ENCODE measurements at regions not wholly inside any gene's neighbourhood (a gene's known extent, or its start where the extent isn't known, plus 50 kb on each side); places are given as distances from the start of the nearest gene placed in this dataset.

GRCh38 chr18:34591920-34592444 is 118.1 kb upstream of the DTNA start:
- no peak for ATAC-seq
- no peaks in the 10 kb centered on the region for H3K27me3 ChIP-seq
- H3K9me3 ChIP-seq = no peaks in the 10 kb centered on the region
- H3K4me3 ChIP-seq = no peak overlapping the region
- H3K4me1 ChIP-seq = no peaks in the 10 kb centered on the region
- H3K36me3 ChIP-seq = no peaks in the 10 kb centered on the region
- intact Hi-C loops (cut with DNase I) = no loop called here
- no peak for DNase-seq
- no peak for TF ChIP-seq CTCF (IDR thresholded peaks at IDR 0.05)
- H3K27ac ChIP-seq = no peak overlapping the region

DNA sequence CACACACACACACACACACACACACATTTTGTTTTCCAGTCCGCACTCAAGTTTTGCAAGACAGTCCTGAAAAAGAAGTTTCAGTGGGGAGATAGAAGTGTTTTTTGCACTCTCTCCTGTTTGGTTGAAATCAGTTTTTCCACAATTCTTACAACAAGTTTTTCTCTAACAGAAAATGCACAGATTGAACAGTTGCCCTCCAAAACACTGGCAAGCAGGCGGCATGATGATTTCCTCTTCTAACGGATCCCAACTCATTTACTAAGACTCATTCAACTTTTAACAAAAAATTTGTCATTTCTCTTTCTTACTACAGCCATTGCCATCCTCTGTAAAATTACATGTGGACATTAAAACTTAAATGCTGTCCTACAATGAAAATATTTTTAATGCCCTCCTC is 117.6 kb upstream of the DTNA start:
- no peak overlapping the region for H3K4me3 ChIP-seq
- intact Hi-C loops (cut with DNase I) = no loop called here

DNA sequence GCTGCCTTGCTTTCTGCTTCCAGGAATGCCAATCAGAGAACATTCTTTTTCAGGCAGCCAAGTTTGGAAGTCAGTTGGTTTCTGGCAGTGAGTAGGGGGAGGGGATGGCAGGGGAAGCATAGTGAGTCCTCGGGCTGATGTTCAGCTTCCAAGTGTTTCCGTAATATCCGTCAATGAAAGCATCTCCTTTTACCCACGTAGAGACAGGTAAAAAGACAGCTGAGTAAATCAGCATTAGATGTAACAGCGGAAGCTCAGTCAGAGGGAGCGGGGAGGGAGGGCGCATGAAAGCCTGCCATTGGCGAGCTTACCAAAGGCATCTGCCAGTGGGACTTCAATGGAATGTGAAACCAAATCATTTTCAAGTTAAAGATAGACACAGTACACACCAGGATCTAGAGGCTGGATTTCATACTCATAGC is 117.1 kb upstream of the DTNA start:
- no peak for TF ChIP-seq CTCF (IDR thresholded peaks at IDR 0.05)
- H3K27me3 ChIP-seq = no peaks in the 10 kb centered on the region
- peak overlapping the region; percentile 37 for H3K27ac ChIP-seq
- no peaks in the 10 kb centered on the region for H3K36me3 ChIP-seq
- peak overlapping the region; percentile 38 for H3K4me3 ChIP-seq
- intact Hi-C loops (cut with DNase I) = no loop called here
- H3K4me1 ChIP-seq = no peaks in the 10 kb centered on the region
- DNase-seq (no peak), ATAC-seq (peak; percentile 89)
- H3K9me3 ChIP-seq = no peaks in the 10 kb centered on the region

More for the DNA sequence above, 117.6 kb upstream of the DTNA start:
- no peak for TF ChIP-seq CTCF (IDR thresholded peaks at IDR 0.05)
- no peak for DNase-seq
- Histone ChIP-seq H3K9me3 (no peaks in the 10 kb centered on the region), H3K27ac (peak overlapping the region; percentile 37), H3K27me3 (no peaks in the 10 kb centered on the region), H3K4me1 (no peaks in the 10 kb centered on the region), H3K36me3 (no peaks in the 10 kb centered on the region)
- no peak for ATAC-seq

DNA sequence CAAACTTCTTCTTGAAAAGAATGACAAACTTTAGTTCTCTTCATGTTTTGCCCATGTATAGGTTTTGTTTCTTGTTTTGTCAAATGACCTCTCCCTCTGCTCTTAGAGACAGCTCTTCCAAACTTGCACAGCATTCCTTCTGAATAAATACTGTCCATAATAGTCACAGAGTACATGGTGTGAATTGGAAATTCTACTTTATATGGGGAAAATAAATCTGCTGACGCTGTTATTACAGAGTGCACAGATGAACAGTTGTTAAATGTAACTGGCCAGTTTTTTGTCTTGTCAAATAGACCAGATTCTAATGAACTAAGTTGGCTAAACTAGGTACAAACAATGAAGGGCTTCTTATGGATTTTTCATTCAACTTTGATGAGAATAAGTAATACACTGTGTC is 115.8 kb upstream of the DTNA start:
- TF ChIP-seq CTCF (IDR thresholded peaks at IDR 0.05) = no peak
- peak overlapping the region; percentile 58 for H3K27ac ChIP-seq
- no peaks in the 10 kb centered on the region for H3K27me3 ChIP-seq
- no peaks in the 10 kb centered on the region for H3K4me1 ChIP-seq
- intact Hi-C loops (cut with DNase I) = no loop called here
- DNase-seq = no peak
- no peak for ATAC-seq
- peak overlapping the region; percentile 38 for H3K4me3 ChIP-seq
- H3K36me3 ChIP-seq = no peaks in the 10 kb centered on the region
- no peaks in the 10 kb centered on the region for H3K9me3 ChIP-seq

DNA sequence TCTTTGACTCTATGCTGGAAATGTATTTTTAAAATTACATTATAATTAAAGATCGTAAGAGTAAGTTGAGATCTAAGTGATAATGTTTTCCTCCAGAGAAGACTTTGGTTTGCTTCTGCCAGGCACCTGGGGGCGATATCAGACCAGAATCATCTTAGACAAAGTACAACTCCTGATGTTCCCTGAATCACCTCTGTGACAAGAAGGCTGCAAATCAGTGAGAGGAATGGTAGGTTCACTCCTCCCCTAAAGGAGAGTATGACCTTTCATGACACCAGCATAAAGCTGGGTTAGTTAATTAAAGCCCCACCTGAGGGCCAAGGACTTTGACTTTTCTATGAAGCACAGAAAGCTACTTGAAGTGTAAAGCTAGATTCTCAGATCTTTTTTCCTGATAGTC is 114.4 kb upstream of the DTNA start:
- no peak for ATAC-seq
- intact Hi-C loops (cut with DNase I) = no loop called here
- no peak overlapping the region for H3K27ac ChIP-seq

More for the DNA sequence above, 114.4 kb upstream of the DTNA start:
- H3K4me3 ChIP-seq = no peak overlapping the region
- no peaks in the 10 kb centered on the region for H3K27me3 ChIP-seq
- H3K36me3 ChIP-seq = no peaks in the 10 kb centered on the region
- no peaks in the 10 kb centered on the region for H3K9me3 ChIP-seq
- no peaks in the 10 kb centered on the region for H3K4me1 ChIP-seq
- DNase-seq = no peak
- no peak for TF ChIP-seq CTCF (IDR thresholded peaks at IDR 0.05)

All from upper lobe of right lung (tissue), 1 donor.